ENCODE measurements at regions not wholly inside any gene's neighbourhood (a gene's known extent, or its start where the extent isn't known, plus 50 kb on each side); places are given as distances from the start of the nearest gene placed in this dataset.

DNA sequence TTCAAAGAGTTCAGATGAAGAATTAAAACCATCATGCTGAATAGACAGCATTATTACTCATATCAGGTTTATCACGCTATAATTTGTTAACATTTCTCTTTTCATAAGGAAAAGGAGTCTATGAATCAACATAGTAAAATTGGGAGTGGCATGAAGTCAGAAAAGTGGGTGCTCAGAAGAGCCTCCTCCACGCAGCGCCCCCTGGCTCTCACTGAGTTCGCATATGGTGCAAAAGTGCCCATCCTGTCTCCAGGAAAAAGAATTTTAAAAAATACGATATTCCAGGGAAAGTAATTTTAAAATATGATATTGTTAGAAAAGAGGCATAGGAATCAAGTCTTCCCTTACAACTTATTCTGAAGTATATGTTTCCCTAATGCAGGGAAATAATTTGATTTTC lies 176.3 kb upstream of the TCERG1L start:
- TF ChIP-seq, protein P1, sequence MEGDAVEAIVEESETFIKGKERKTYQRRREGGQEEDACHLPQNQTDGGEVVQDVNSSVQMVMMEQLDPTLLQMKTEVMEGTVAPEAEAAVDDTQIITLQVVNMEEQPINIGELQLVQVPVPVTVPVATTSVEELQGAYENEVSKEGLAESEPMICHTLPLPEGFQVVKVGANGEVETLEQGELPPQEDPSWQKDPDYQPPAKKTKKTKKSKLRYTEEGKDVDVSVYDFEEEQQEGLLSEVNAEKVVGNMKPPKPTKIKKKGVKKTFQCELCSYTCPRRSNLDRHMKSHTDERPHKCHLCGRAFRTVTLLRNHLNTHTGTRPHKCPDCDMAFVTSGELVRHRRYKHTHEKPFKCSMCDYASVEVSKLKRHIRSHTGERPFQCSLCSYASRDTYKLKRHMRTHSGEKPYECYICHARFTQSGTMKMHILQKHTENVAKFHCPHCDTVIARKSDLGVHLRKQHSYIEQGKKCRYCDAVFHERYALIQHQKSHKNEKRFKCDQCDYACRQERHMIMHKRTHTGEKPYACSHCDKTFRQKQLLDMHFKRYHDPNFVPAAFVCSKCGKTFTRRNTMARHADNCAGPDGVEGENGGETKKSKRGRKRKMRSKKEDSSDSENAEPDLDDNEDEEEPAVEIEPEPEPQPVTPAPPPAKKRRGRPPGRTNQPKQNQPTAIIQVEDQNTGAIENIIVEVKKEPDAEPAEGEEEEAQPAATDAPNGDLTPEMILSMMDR (IDR thresholded peaks at IDR 0.05) = no peak
- TF ChIP-seq POLR2A (IDR thresholded peaks at IDR 0.05) = no peak
- TF ChIP-seq EP300 (IDR thresholded peaks at IDR 0.05) = no peak
